Epithelial cell of esophagus (primary cell): ENCODE measurements at regions not wholly inside any gene's neighbourhood (a gene's known extent, or its start where the extent isn't known, plus 50 kb on each side); places are given as distances from the start of the nearest gene placed in this dataset.

Experiments used
- DNase-seq: peaks from one replicate; pipeline ENCODE4 v3.0.0; 2010; ENCODE audit warnings: low read depth
- H3K4me3 ChIP-seq: 2 replicates; pipeline ENCODE4 v1.5.1; 2011; ENCODE audit warnings: mild to moderate bottlenecking, low read length, control low read depth
- CTCF ChIP-seq: IDR thresholded peaks from 2 replicates; pipeline ENCODE4 v1.5.1; 2011; ENCODE audit warnings: low read depth, mild to moderate bottlenecking, low read length, control low read depth, inconsistent platforms; ENCODE audit not compliant: insufficient read depth; ENCODE audit errors: missing control alignments

- no peak for DNase-seq
- no peak overlapping the region for H3K4me3 ChIP-seq
- no peak for TF ChIP-seq CTCF
These were observed 307.1 kb downstream of the ENC1 start for GRCh38 chr5:74333430-74333829.

- H3K4me3 ChIP-seq = no peak overlapping the region
- DNase-seq = no peak
- no peak for TF ChIP-seq CTCF
These were observed 307.8 kb downstream of the ENC1 start for GRCh38 chr5:74332682-74333081.

- H3K4me3 ChIP-seq = no peak overlapping the region
- TF ChIP-seq CTCF = no peak
- no peak for DNase-seq
These were observed 308.5 kb downstream of the ENC1 start for GRCh38 chr5:74332006-74332405.

- DNase-seq = no peak
- no peak for TF ChIP-seq CTCF
- no peak overlapping the region for H3K4me3 ChIP-seq
These were observed 312.3 kb downstream of the ENC1 start for GRCh38 chr5:74328221-74328630.

- no peak for TF ChIP-seq CTCF
- DNase-seq = no peak
- H3K4me3 ChIP-seq = no peak overlapping the region
These were observed 313.2 kb downstream of the ENC1 start for GRCh38 chr5:74327339-74327685.

- no peak overlapping the region for H3K4me3 ChIP-seq
- TF ChIP-seq CTCF = no peak
- peak; percentile 93 for DNase-seq
These were observed 313.8 kb downstream of the ENC1 start for GRCh38 chr5:74326571-74327338.

GRCh38 chr5:74325866-74326265, 314.7 kb downstream of the ENC1 start:
- peak; percentile 92 for DNase-seq
- TF ChIP-seq CTCF = no peak
- H3K4me3 ChIP-seq = no peak overlapping the region
